Transverse colon (tissue), 4 donors: ENCODE measurements at regions not wholly inside any gene's neighbourhood (a gene's known extent, or its start where the extent isn't known, plus 50 kb on each side); places are given as distances from the start of the nearest gene placed in this dataset.

Source experiments
- CTCF ChIP-seq, 5 experiments: fragments of 200-600 bp in 3 of 5; fragments of 450-650 bp in 2 of 5; sonication (generic) in 3 of 5; IDR thresholded peaks; 1 replicate in 2 of 5; 2 replicates in 3 of 5; pipeline ENCODE4 v1.5.1; 2016 to 2017; ENCODE audit warnings: antibody characterized with exemption in 5 of 5, inconsistent platforms in 3 of 5, mild to moderate bottlenecking in 2 of 5, moderate library complexity in 1 of 5
- EP300 ChIP-seq: sonication (generic); formaldehyde crosslinking; IDR thresholded peaks from one replicate; pipeline ENCODE4 v1.6.1; 2017; ENCODE audit warnings: antibody characterized with exemption, low read depth
- POLR2A ChIP-seq: fragments of 450-650 bp; IDR thresholded peaks from one replicate; pipeline ENCODE4 v1.6.1; 2016; ENCODE audit warnings: antibody characterized with exemption, mild to moderate bottlenecking, moderate library complexity
- POLR2AphosphoS5 ChIP-seq, 3 donors: sonication (generic); formaldehyde crosslinking; IDR thresholded peaks; one replicate each; pipeline ENCODE4 v1.6.1; 2016; ENCODE audit warnings: antibody characterized with exemption in 3 of 3

GRCh38 chr9:117528225-117528624 is 113.4 kb upstream of the ASTN2 start:
- TF ChIP-seq POLR2A (no peak), CTCF (IDR thresholded peaks at IDR 0.05) (no peak), POLR2AphosphoS5 (IDR thresholded peaks at IDR 0.05) (no peak), EP300 (no peak)
